DND-41 (cell line): ENCODE measurements at regions not wholly inside any gene's neighbourhood (a gene's known extent, or its start where the extent isn't known, plus 50 kb on each side); places are given as distances from the start of the nearest gene placed in this dataset.

Source experiments
- ATAC-seq: fragments of 200-7000 bp; cut with Tn5 transposase; 3 replicates; pipeline ENCODE4 v1.9.1; 2021; ENCODE audit warnings: low read depth; ENCODE audit not compliant: insufficient read depth
- DNase-seq: peaks from one replicate; pipeline ENCODE4 v3.0.0-alpha.2; 2020
- H2AFZ ChIP-seq: 2 replicates; pipeline ENCODE4 v1.6.0; 2012; ENCODE audit warnings: low read depth, low read length
- H3K27ac ChIP-seq: 2 replicates; pipeline ENCODE4 v1.5.1; 2012; ENCODE audit warnings: low read length, inconsistent platforms
- H3K27me3 ChIP-seq: fragments of 200-600 bp; sonication (generic); 2 replicates; pipeline ENCODE4 v1.6.0; 2012; ENCODE audit warnings: low read length, mild to moderate bottlenecking, inconsistent platforms; ENCODE audit not compliant: insufficient read depth, poor library complexity
- H3K36me3 ChIP-seq: 2 replicates; pipeline ENCODE4 v1.5.1; 2012; ENCODE audit warnings: low read length, inconsistent platforms; ENCODE audit not compliant: insufficient read depth
- H3K4me1 ChIP-seq: 2 replicates; pipeline ENCODE4 v1.5.1; 2012; ENCODE audit warnings: mild to moderate bottlenecking, low read length; ENCODE audit not compliant: insufficient read depth
- H3K4me2 ChIP-seq: 2 replicates; pipeline ENCODE4 v1.6.0; 2012; ENCODE audit warnings: mild to moderate bottlenecking, moderate library complexity, low read length, inconsistent platforms; ENCODE audit not compliant: insufficient read depth
- H3K4me3 ChIP-seq, 2 experiments: fragments of 200-600 bp in 1 of 2; shearing (Covaris generic) in 1 of 2; 2 replicates each; pipeline ENCODE4 v1.5.1; 2012 to 2016; ENCODE audit warnings: inconsistent platforms in 2 of 2, low read length in 2 of 2, mild to moderate bottlenecking in 2 of 2, low read depth in 1 of 2, moderate library complexity in 1 of 2
- H3K79me2 ChIP-seq: 2 replicates; pipeline ENCODE4 v1.6.0; 2012; ENCODE audit warnings: low read length, inconsistent platforms; ENCODE audit not compliant: insufficient read depth
- H3K9ac ChIP-seq: 2 replicates; pipeline ENCODE4 v1.6.0; 2012; ENCODE audit warnings: low read depth, mild to moderate bottlenecking, inconsistent platforms, low read length, moderate library complexity
- H3K9me3 ChIP-seq: 2 replicates; pipeline ENCODE4 v1.5.1; 2012; ENCODE audit warnings: low read length, moderate library complexity, mild to moderate bottlenecking, inconsistent platforms; ENCODE audit not compliant: insufficient read depth, severe bottlenecking
- H4K20me1 ChIP-seq: 2 replicates; pipeline ENCODE4 v1.6.0; 2012; ENCODE audit warnings: low read length; ENCODE audit not compliant: insufficient read depth
- CTCF ChIP-seq: IDR thresholded peaks from 2 replicates; pipeline ENCODE4 v1.5.1; 2012; ENCODE audit warnings: borderline replicate concordance, low read length, moderate library complexity, mild to moderate bottlenecking; ENCODE audit not compliant: poor library complexity, severe bottlenecking; ENCODE audit errors: extremely low read depth
- EZH2 ChIP-seq: IDR thresholded peaks from 3 replicates; pipeline ENCODE4 v1.6.1; 2012; ENCODE audit warnings: borderline replicate concordance, low read depth, mild to moderate bottlenecking, moderate library complexity, low read length, inconsistent platforms; ENCODE audit not compliant: severe bottlenecking

- DNase-seq (no peak), ATAC-seq (no peak)
- Histone ChIP-seq H3K4me3 (no peak overlapping the region), H3K79me2 (no peaks in the 10 kb centered on the region), H3K27ac (no peak overlapping the region), H2AFZ (no peak overlapping the region; the same call in 1 of the 2 replicates), H3K36me3 (no peaks in the 10 kb centered on the region), H3K9ac (no peak overlapping the region), H4K20me1 (no peaks in the 10 kb centered on the region), H3K9me3 (no peaks in the 10 kb centered on the region), H3K4me2 (no peak overlapping the region), H3K27me3 (no peaks in the 10 kb centered on the region), H3K4me1 (no peaks in the 10 kb centered on the region)
- no peak for TF ChIP-seq CTCF
- no peak for TF ChIP-seq EZH2
Measured at GRCh38 chr20:24060851-24061590, 72.4 kb upstream of the GGTLC1 start.

GRCh38 chr20:24059174-24059573 is 70.6 kb upstream of the GGTLC1 start:
- H2AFZ ChIP-seq: no peak overlapping the region
- no peaks in the 10 kb centered on the region for H3K27me3 ChIP-seq
- TF ChIP-seq CTCF (no peak), EZH2 (no peak)
- H4K20me1 ChIP-seq: no peaks in the 10 kb centered on the region
- no peak overlapping the region for H3K4me2 ChIP-seq
- ATAC-seq (no peak), DNase-seq (no peak)
- no peaks in the 10 kb centered on the region for H3K9me3 ChIP-seq
- H3K36me3 ChIP-seq: no peaks in the 10 kb centered on the region
- no peak overlapping the region for H3K9ac ChIP-seq
- H3K79me2 ChIP-seq: no peaks in the 10 kb centered on the region
- no peaks in the 10 kb centered on the region for H3K4me1 ChIP-seq
- no peak overlapping the region for H3K4me3 ChIP-seq
- no peak overlapping the region for H3K27ac ChIP-seq

- ATAC-seq (no peak), DNase-seq (no peak)
- Histone ChIP-seq H3K4me2 (no peak overlapping the region), H3K4me3 (no peak overlapping the region), H3K27ac (no peak overlapping the region), H3K9ac (no peak overlapping the region), H3K9me3 (no peaks in the 10 kb centered on the region), H3K27me3 (no peaks in the 10 kb centered on the region), H3K79me2 (no peaks in the 10 kb centered on the region), H2AFZ (no peak overlapping the region), H3K4me1 (no peaks in the 10 kb centered on the region), H4K20me1 (no peaks in the 10 kb centered on the region), H3K36me3 (no peaks in the 10 kb centered on the region)
- no peak for TF ChIP-seq CTCF
- TF ChIP-seq EZH2: no peak
Measured at GRCh38 chr20:24056491-24056890, 67.9 kb upstream of the GGTLC1 start.
